GM19239 (cell line): ENCODE measurements at regions not wholly inside any gene's neighbourhood (a gene's known extent, or its start where the extent isn't known, plus 50 kb on each side); places are given as distances from the start of the nearest gene placed in this dataset.

Source experiments
- DNase-seq: peaks from one replicate; pipeline ENCODE4 v3.0.0; 2011; ENCODE audit warnings: low spot score; ENCODE audit not compliant: insufficient read length
- FAIRE-seq: peaks from 2 replicates; lab custom pipeline; 2011; peaks lifted over from hg19 to GRCh38; lab: Jason Lieb, UNC

DNA sequence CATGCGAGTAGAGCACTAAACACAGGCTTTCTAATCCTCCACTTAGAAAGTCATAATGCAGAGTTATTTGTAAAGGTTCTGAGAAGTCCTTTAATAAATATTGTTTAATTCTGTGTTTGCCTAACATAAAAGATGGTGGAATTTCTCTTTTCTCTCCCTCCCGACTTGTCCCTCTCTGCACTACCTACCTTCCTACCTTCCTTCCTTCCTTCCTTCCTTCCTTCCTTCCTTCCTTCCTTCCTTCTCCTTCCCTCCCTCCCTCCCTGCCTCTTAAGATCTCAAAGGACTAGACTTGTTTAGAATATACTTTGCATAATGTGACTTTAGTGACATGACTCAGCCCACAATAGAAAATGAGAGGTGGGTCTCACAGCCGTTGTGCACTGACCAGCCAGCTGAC lies 156.3 kb upstream of the TAPT1 start:
- FAIRE-seq = no peak
- DNase-seq = no peak

GRCh38 chr4:16377887-16378286 lies 151.6 kb upstream of the TAPT1 start:
- no peak for DNase-seq
- no peak for FAIRE-seq

- FAIRE-seq (no peak), DNase-seq (no peak)
These were observed 138.8 kb upstream of the TAPT1 start for GRCh38 chr4:16365036-16365569.

GRCh38 chr4:16360694-16361262 lies 134.5 kb upstream of the TAPT1 start:
- DNase-seq (no peak), FAIRE-seq (no peak)

- FAIRE-seq (no peak), DNase-seq (no peak)
These were observed 126.9 kb upstream of the TAPT1 start for GRCh38 chr4:16353165-16353564.

DNA sequence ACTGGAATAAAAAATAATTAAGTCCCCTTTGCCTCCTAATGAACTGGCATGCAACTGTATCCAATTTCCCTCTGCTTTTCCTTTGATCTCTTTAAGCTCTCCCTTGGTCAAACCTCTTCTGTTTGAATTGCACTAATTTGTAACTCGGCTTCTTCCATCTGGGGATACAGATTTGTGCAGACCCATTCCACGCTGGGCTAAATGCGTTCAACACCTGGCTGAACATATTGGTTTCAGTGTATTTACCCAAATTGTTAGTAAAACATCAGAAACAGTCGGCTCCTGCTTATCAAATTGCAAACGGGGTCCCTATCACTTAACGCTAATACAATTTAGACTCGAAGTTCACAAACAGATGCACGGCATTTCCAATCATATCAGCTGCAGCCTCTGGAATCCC lies 124.9 kb upstream of the TAPT1 start:
- DNase-seq = no peak
- no peak for FAIRE-seq

DNA sequence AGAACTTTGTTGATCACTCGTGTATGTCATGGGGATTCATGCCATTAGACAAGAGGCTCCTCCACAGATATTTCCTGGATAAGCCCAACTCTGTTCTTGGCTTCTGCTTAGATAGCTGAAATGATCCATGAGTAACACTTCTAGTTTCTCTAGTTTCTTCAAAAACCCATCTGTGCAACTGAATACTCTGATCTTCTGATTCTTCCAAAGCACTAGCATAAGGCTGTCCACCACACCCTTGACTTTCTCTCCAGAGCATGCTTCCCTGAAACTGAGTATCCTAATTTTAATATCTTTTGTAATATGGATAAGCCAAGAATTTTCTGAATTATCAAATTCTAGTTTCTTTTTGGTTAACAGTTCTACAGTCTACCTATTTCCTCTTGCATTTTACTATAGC lies 118.6 kb upstream of the TAPT1 start:
- DNase-seq (no peak), FAIRE-seq (no peak)

DNA sequence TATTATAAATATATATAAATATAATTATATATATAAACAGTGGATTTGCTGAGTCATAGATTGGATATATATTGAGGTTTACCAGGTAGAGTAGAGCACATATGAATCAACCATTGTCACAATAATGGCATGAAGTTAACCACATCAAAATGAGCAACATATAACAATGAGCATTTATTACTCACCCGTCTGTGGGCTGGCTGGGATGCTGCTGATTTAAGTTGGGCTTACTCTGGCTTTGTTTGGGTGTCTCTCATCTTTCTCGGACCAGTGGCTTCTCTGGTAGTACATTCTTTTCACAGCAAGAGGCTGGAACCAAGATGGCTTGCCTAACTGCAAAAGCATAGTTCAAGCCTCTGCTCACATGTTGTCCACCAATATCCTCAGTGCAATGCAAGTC lies 111.7 kb upstream of the TAPT1 start:
- FAIRE-seq (no peak), DNase-seq (no peak)

- no peak for DNase-seq
- no peak for FAIRE-seq
These were observed 108.3 kb upstream of the TAPT1 start for GRCh38 chr4:16334601-16335000.

- FAIRE-seq = no peak
These were observed 103.5 kb upstream of the TAPT1 start for GRCh38 chr4:16329797-16330134.

GRCh38 chr4:16329125-16329796 lies 103.0 kb upstream of the TAPT1 start:
- DNase-seq (no peak), FAIRE-seq (no peak)

More at GRCh38 chr4:16329797-16330134, 103.5 kb upstream of the TAPT1 start:
- DNase-seq = no peak

DNA sequence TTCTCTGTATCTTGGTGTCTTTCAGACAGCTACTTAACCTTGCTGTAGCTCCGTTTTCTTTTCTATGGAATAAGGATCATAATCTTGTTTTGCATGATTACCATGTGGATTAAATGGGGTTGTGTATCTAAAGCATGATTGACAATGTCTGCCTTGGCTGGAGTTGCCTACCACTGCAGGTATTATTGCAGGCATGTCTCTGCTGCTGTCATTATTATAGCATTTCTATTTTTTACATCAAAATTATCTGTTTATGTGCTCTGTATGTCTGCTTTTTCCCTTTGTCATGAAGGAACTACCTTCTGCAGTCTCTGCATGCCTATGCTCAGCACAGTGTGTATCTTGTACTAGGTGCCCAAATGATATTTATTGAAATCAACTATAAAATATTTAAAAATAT lies 95.9 kb upstream of the TAPT1 start:
- DNase-seq = no peak

GRCh38 chr4:16315456-16315855 lies 89.2 kb upstream of the TAPT1 start:
- FAIRE-seq (no peak), DNase-seq (no peak)

More for the DNA sequence above, 95.9 kb upstream of the TAPT1 start:
- no peak for FAIRE-seq

DNA sequence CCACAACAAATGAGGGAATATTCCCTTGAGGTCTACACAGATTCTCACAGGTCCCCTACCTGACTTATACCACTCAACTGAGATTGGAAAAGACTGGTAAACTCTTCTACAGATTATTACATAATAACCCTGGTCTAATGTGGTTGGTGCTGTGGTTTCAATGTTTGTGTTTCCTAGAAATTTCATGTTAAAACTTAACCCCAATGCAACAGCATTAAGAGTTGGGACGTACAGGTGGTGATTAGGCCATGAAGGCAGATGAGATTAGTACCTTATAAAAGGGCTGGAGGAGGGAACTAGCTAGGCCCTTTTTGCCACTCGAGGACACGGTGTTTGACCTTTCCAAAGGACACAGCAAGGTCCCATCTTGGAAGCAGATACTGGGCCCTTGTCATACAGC lies 84.3 kb upstream of the TAPT1 start:
- FAIRE-seq (no peak), DNase-seq (no peak)

- FAIRE-seq = no peak
These were observed 76.4 kb upstream of the TAPT1 start for GRCh38 chr4:16302648-16303047.

GRCh38 chr4:16297003-16297402 lies 70.7 kb upstream of the TAPT1 start:
- FAIRE-seq (no peak), DNase-seq (no peak)

More at GRCh38 chr4:16302648-16303047, 76.4 kb upstream of the TAPT1 start:
- DNase-seq = no peak

DNA sequence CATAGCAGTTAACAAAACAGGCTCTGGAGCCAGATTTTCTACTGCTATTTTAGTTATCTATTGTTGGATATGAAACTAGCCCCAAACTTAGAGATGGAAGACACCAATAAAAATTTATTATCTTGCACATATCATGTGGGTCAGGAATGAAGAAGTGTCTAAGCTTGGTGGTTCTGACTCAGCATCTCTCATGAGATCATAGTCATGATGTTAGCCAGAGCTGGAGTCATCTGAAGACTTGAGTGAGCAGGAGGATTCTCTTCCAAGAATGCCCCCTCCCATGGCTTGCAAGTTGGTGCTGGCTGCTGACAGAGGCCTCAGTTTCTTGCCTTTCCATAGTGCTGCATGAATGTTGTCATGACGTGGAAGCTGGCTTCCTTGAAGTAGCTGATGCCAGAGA lies 68.2 kb upstream of the TAPT1 start:
- no peak for DNase-seq
- FAIRE-seq = no peak

DNA sequence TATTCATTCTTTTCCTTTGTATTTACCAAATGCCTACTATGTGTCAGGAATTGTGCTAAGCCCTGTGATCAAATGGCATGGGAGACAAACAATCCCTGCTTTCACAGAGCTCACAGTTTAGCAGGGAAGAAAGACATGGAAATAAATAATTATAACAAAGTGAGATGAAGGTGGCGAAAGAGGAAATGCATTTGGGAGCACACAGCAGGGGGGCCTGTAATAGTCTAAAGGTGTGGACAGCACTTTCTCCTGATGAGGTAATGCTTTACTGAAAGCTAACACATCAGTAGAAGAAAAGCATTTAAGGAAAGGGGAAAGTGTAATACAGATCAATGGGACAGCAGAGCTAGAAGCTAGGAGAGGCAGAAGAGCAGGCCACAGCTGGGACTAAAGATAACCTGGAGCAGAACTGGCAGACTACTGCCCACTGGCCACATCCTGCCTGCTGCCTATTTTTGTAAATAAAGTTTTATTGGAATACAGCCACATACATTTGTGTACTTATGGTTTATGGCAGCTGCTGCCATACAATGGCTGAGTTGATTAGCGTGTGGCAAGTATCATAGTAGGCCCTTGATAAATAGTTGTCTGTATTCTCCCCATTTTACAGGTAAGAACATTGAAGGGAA lies 67.1 kb upstream of the TAPT1 start:
- DNase-seq = no peak
- no peak for FAIRE-seq

DNA sequence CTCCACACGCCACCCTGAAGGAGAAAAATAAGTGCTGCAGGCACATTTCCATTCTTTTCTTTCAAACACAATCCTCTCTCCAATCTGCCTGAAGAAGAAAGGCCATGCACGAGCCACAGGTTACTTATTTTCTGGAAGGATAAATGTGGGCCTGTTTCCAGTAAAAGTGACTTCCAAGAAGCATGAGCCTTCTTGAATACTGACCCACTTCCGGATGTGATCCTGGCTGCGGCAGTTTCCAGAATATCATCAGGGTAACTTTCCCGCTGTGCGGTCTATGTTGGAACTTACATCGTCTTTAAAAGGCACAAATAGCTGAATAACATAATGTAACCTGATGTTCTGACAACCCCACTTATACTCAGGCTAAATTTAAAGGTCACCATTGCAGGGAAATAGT lies 66.3 kb upstream of the TAPT1 start:
- no peak for FAIRE-seq

DNA sequence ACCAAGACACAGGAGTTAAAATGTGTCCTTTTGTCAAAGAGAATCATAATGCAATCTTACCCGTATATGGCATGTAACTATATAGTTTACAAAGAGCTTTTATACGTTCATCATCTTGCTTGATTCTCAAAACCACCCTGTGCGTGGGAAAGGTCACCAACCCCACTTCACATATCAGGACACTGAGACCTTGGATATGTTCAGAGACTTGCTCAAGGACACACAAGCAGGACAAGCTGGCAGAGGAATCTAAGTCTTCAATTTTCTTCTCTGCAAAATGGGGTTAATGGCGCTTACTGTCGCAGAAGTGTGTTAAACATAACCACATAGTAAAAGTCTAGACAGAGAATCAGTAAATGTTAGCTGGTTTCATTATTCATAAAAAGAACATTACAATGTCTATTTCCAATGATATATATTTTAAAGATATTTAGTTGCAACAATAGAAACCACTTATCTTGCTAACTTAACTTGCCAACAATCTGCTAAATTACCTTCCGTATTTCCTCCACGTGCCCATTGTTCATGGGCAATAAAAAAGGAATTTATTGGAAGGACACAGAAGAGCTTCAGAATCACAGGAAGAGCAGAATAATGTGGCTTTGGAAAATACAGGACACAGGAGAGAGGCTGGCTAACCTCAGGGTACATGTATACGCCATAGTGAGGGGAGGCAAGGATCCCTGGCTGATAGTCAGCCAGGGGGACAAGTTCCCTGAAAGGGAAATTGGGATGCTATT lies 64.6 kb upstream of the TAPT1 start:
- DNase-seq = no peak
- FAIRE-seq = no peak

More for the DNA sequence above, 66.3 kb upstream of the TAPT1 start:
- no peak for DNase-seq
